ENCODE measurements at regions not wholly inside any gene's neighbourhood (a gene's known extent, or its start where the extent isn't known, plus 50 kb on each side); places are given as distances from the start of the nearest gene placed in this dataset.

DNA sequence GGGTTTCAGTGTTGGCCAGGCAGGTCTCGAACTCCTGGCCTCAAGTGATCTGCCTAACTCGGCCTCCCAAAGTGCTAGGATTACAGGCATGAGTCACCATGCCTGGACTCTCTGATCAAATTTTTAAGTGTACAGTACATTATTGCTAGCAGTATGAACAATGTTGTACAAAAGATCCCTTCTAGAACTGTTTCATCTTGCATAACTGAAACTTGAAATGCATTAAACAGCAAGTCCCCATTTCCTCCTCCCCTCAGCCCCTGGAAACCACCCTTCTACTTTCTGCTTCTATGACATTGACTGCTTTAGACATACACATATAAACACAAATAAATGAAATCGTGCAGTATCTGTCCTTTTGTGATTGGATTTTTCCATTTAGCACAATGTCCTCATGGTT lies 463.4 kb downstream of the PTPRC start:
- TF ChIP-seq, protein P1, sequence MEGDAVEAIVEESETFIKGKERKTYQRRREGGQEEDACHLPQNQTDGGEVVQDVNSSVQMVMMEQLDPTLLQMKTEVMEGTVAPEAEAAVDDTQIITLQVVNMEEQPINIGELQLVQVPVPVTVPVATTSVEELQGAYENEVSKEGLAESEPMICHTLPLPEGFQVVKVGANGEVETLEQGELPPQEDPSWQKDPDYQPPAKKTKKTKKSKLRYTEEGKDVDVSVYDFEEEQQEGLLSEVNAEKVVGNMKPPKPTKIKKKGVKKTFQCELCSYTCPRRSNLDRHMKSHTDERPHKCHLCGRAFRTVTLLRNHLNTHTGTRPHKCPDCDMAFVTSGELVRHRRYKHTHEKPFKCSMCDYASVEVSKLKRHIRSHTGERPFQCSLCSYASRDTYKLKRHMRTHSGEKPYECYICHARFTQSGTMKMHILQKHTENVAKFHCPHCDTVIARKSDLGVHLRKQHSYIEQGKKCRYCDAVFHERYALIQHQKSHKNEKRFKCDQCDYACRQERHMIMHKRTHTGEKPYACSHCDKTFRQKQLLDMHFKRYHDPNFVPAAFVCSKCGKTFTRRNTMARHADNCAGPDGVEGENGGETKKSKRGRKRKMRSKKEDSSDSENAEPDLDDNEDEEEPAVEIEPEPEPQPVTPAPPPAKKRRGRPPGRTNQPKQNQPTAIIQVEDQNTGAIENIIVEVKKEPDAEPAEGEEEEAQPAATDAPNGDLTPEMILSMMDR (IDR thresholded peaks at IDR 0.05): no peak
- TF ChIP-seq POLR2A (IDR thresholded peaks at IDR 0.05) (no peak), POLR2AphosphoS5 (IDR thresholded peaks at IDR 0.05) (no peak)

Measured in sigmoid colon (tissue), 4 donors.